Ovary (tissue), 3 donors: ENCODE measurements at regions not wholly inside any gene's neighbourhood (a gene's known extent, or its start where the extent isn't known, plus 50 kb on each side); places are given as distances from the start of the nearest gene placed in this dataset.

Experiments
- POLR2A ChIP-seq: fragments of 450-650 bp; IDR thresholded peaks from one replicate; pipeline ENCODE4 v1.6.1; 2017; ENCODE audit warnings: antibody characterized with exemption, mild to moderate bottlenecking, moderate library complexity
- TF ChIP-seq, protein P1 (sequence below), 3 donors: fragments of 450-650 bp in 2 of 3; fragments of 200-600 bp in 1 of 3; IDR thresholded peaks; one replicate each; pipeline versions ENCODE4 v1.5.1 to v1.8.0; 2016 to 2022; ENCODE audit warnings: antibody characterized with exemption in 3 of 3, mild to moderate bottlenecking in 1 of 3
- donor health status: DM: no; HTN: no; CAD: no.

DNA sequence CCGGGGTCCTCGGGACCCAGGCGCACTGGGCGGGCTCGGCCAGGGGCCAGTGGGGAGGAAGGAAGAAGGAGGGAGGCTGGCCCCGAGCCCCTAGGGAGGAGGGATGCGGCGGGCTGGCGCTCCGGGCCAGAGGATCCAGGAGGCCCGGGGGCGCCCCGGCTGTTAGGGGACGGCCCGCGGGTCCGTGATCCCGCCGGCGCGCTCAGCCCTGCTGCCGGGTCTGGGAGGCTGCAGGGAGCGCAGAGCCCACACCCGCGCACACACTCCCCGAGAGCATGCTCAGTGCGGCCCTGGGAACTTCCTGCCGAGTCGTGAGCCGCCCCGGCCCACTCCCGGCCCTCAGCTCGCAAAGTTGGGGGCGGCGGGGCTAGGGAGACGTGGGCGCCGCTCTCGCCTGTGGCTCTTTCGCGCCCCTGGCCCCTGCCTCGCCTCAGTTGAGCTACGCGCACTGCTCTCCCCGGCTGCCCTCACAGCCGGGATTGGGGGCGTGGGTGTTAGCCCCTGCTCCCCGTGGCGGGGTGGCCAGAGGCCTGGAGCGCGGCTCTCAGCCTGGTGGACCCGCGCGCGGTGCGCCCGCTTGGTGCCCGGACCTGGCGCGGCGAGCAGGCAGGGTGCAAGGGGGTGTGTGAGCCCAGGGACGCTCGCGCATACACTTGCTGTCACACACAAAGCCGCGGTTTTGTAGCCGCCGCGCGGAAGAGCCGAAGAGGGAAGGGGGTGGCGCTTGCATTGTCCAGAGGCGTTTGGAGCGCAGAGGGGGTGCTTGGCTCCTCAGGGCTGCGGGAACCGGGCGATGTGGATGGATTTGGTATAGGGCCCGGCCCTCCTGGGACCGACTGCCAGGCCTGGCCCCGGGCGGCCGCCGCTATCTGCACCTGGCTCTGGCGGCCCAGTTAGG is 132.9 kb upstream of the MGAT5 start:
- TF ChIP-seq, protein P1, sequence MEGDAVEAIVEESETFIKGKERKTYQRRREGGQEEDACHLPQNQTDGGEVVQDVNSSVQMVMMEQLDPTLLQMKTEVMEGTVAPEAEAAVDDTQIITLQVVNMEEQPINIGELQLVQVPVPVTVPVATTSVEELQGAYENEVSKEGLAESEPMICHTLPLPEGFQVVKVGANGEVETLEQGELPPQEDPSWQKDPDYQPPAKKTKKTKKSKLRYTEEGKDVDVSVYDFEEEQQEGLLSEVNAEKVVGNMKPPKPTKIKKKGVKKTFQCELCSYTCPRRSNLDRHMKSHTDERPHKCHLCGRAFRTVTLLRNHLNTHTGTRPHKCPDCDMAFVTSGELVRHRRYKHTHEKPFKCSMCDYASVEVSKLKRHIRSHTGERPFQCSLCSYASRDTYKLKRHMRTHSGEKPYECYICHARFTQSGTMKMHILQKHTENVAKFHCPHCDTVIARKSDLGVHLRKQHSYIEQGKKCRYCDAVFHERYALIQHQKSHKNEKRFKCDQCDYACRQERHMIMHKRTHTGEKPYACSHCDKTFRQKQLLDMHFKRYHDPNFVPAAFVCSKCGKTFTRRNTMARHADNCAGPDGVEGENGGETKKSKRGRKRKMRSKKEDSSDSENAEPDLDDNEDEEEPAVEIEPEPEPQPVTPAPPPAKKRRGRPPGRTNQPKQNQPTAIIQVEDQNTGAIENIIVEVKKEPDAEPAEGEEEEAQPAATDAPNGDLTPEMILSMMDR (IDR thresholded peaks at IDR 0.05) = no peak
- TF ChIP-seq POLR2A = no peak
